ENCODE measurements at regions not wholly inside any gene's neighbourhood (a gene's known extent, or its start where the extent isn't known, plus 50 kb on each side); places are given as distances from the start of the nearest gene placed in this dataset.

GRCh38 chr2:107618769-107619168, 207.9 kb upstream of the RGPD4 start:
- TF ChIP-seq, protein P1, sequence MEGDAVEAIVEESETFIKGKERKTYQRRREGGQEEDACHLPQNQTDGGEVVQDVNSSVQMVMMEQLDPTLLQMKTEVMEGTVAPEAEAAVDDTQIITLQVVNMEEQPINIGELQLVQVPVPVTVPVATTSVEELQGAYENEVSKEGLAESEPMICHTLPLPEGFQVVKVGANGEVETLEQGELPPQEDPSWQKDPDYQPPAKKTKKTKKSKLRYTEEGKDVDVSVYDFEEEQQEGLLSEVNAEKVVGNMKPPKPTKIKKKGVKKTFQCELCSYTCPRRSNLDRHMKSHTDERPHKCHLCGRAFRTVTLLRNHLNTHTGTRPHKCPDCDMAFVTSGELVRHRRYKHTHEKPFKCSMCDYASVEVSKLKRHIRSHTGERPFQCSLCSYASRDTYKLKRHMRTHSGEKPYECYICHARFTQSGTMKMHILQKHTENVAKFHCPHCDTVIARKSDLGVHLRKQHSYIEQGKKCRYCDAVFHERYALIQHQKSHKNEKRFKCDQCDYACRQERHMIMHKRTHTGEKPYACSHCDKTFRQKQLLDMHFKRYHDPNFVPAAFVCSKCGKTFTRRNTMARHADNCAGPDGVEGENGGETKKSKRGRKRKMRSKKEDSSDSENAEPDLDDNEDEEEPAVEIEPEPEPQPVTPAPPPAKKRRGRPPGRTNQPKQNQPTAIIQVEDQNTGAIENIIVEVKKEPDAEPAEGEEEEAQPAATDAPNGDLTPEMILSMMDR (IDR thresholded peaks at IDR 0.05), result no peak
- TF ChIP-seq POLR2A (IDR thresholded peaks at IDR 0.05), result no peak
